Raji (cell line): ENCODE measurements at regions not wholly inside any gene's neighbourhood (a gene's known extent, or its start where the extent isn't known, plus 50 kb on each side); places are given as distances from the start of the nearest gene placed in this dataset.

ENCODE experiments used
- POLR2A ChIP-seq: IDR thresholded peaks from 2 replicates; pipeline ENCODE4 v1.6.1; 2011; ENCODE audit warnings: low read depth, low read length, control low read depth; ENCODE audit not compliant: insufficient read depth

DNA sequence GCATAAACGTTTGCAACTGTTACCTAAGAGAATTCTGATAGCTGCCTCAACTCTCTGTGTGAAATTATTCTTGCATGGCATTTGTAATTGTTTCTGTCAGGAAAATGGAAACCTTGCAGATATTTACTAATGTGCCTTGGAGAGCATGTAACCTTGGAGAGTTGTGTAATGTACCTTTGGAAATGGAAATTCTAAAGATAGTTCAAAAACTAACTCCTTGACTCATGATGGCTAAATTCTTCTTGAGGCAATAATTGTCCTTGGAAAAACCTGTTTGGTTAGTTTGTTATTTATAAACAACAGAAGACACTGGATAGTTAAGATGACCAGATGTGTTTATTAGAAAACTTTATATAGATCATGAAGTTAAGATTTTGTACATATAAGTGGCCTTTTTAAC lies 1033.8 kb downstream of the PLA2G4A start:
- TF ChIP-seq POLR2A, result no peak

- TF ChIP-seq POLR2A, result no peak
Measured at GRCh38 chr1:187870552-187870951, 1041.8 kb downstream of the PLA2G4A start.

DNA sequence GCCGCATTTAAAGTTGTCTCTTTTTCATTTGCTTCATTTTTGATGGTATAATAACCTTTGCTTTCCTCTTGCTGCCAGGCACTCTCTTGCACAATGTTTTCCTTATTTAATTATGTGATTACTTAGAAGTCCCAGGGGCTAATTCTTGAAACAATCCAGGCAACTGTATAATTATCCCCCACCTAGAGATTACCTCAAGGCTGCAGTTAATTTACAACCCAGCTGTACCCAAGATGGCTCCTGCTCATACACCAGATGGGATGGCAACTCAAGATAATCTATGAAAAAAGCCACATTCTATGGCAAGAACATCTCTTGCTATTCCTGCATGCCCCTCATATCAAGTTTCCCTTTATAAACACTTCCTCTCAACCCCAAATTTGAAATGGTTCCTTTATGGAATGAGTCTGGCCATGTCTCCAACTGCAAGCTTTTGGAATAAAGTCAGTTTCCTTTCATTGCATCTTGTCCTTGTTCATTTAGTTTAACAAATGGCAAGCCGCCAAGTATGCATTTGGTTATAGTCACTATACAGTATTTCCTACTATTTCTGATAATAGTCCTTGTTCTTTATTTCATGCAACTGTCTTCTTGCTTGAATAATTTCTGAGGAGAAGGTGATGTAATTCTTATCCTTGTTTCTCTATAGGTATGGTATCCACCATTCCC lies 1042.6 kb downstream of the PLA2G4A start:
- TF ChIP-seq POLR2A, result no peak

- no peak for TF ChIP-seq POLR2A
Measured at GRCh38 chr1:187872550-187872949, 1043.8 kb downstream of the PLA2G4A start.

DNA sequence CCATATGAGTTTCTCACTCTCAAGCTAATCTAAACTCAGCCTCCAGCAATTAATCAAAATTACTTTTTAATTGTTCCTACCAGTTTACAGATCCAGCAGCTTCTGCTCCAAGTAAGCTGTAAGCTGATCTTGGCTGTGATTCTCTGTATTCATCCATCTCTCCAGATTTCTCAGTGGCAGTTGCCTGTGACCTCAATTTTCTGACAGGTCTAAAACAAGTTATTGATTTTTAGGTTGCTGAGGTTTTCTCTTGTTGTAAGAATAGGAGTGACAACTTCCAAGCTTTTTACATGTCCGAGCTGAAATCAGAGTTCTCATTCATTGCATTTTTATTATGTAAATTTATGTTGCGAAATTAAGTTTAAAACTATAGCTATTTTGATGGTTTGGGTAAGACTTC lies 1044.4 kb downstream of the PLA2G4A start:
- no peak for TF ChIP-seq POLR2A

DNA sequence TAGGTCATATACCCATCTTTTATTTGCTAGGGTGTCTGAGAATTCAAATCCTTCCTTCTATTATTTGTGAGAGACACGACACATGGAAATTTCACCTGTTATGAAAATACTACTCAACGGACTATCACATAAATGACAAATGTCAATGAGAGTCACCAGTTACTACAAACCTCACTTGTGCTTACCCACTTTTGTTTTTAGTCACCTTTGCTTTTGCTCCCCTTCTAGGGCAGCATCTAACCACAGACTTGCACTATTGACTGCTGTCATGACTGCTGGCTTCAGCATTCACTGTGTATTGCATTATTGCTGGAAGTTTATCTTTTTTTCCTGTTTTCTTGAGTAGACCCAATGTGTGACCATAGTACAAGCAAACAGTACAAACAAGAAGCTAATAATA lies 1048.0 kb downstream of the PLA2G4A start:
- no peak for TF ChIP-seq POLR2A

DNA sequence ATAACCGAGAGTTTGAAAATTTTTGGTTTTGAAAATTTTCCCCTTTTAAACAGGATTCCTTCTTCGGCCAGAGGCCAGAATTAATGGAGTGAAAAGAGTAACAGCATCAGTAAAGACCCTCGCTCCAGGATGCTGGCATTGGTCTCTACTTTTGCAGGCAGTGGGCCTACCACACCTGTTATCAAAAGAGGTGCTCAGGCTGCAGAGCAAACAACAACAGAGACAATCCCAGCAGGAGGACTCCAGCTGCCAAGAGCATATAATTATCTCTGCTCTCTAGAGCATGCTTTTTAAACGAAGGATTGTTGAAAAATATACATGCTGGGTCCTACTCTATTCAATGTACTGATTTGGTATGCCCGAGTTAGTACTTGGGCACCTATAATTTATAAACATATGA lies 1048.5 kb downstream of the PLA2G4A start:
- no peak for TF ChIP-seq POLR2A

GRCh38 chr1:187878883-187879282 lies 1050.1 kb downstream of the PLA2G4A start:
- no peak for TF ChIP-seq POLR2A

DNA sequence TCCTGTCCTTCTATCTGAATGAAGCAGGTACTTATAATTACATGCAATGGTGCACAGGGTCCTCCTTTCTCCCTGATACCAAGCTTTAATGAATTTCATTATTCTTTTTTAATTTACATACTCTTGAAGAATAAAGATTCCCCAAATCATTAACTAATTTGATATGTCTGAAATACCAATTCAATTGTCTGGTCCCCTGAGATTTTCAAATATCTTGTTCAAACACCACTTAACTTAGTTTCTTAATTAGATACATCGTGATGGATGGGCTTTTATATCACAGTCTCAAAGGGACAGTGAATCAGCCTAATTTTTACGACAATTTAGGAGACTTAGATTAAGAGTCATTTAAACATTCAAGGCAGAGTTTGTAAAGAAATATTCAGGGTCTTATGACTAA lies 1054.6 kb downstream of the PLA2G4A start:
- TF ChIP-seq POLR2A, result no peak

- no peak for TF ChIP-seq POLR2A
Measured at GRCh38 chr1:187891993-187892682, 1063.4 kb downstream of the PLA2G4A start.

DNA sequence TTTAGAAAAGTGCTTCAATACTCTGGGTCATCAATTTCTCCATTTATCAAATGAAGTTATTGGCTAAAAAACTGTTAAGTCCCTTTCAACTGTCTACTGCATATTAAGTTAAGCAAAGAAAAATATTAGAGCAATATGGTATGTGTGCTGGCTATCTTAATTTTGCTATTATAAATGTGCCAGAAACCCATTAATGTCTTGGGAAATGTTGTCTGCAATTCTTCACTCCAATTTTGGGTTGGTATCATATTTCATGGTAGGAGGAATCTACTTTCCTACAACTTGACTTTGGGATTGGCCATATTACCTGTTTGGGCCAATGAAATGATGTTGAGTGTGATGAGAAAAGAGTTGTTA lies 1063.9 kb downstream of the PLA2G4A start:
- TF ChIP-seq POLR2A, result no peak

DNA sequence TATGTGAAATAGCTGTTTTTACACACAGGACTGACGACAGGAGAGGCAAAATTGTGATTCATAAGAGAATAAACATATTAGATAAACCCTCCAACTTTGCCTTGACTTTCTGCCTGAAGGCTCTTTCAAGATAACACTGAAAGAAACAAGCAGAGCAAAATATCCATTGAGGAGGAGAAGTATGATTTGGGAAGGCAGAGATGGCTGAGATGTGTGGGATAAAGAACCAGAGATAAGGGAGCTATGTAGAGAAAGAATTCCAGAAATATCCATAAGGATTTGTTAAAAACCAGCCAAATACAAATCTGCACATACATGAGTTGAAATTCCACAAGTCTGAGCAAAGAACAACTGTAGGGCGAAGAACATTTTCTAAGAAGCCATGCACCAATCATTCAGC lies 1064.7 kb downstream of the PLA2G4A start:
- TF ChIP-seq POLR2A, result no peak

DNA sequence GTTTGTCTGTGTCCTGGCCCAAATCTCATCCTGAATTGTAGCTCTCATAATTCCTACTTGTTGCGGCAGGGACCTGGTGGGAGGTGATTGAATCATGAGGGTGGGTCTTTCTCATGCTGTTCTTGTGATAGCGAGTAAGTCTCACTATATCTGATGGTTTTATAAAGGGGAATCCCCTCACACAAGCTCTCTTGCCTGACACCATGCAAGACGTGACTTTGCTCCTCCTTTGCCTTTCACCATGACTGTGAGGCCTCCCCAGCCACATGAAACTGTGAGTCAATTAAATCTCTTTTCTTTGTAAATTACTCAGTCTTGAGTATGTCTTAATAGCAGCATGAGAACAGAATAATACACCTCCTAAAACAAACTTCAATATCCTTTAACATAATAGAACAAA lies 1065.6 kb downstream of the PLA2G4A start:
- no peak for TF ChIP-seq POLR2A

- no peak for TF ChIP-seq POLR2A
Measured at GRCh38 chr1:187903223-187903622, 1074.5 kb downstream of the PLA2G4A start.

- no peak for TF ChIP-seq POLR2A
Measured at GRCh38 chr1:187909382-187909781, 1080.6 kb downstream of the PLA2G4A start.

DNA sequence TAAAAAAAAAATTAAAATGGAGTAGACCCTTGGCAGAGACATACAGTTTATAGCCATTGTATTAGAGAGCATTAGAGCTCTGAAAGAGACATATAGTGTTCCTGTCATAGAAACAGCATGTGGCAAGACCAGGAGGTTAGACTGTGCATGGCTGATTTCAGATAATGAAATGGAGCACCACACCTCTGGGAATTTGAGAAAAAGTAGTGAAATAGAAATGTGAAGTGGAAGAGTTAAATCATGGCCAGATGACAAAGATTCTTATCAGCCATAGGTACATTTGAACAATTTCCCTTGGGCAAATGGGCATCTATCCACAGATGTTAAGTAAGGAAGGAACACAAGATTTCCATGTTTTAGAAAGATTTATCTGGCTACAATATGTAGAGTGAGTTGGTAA lies 1083.1 kb downstream of the PLA2G4A start:
- TF ChIP-seq POLR2A, result no peak

DNA sequence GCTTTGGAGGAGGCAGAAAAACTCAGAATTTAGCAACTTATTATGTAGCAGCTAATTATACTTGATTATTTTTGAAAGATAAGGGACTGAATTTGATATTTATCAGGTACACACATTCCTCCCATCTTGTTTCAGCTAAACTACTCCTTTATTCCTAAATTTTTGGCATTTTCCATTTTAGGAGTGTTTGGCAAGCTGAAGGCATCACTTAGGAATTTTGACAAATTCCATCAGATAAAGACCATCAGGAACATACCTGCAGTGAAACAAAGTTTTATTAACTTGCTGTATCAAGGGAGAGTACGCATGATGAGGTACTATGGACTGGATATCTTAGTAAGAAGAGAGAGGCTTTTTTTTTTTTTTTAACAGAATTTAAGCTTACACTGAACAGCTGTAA lies 1092.2 kb downstream of the PLA2G4A start:
- no peak for TF ChIP-seq POLR2A
